Pancreas (tissue), 10 donors: ENCODE measurements at regions not wholly inside any gene's neighbourhood (a gene's known extent, or its start where the extent isn't known, plus 50 kb on each side); places are given as distances from the start of the nearest gene placed in this dataset.
"Not testable (repeated sequence)": the region's sequence is repeated elsewhere in the genome, so short reads cannot be mapped to it uniquely, and the experiment has no call there.

Source experiments
- ATAC-seq, 4 donors: fragments of 200-7000 bp; cut with Tn5 transposase; one replicate each; pipeline versions ENCODE4 v1.8.0 to v1.9.1; 2020; ENCODE audit warnings: mild to moderate bottlenecking in 4 of 4, moderate library complexity in 4 of 4
- DNase-seq, 6 donors: peaks; one replicate each; pipeline ENCODE4 v3.0.0-alpha.2; 2020
- FAIRE-seq: peaks from 2 replicates; lab custom pipeline; 2012; peaks lifted over from hg19 to GRCh38; lab: Jason Lieb, UNC
- H3K27ac ChIP-seq, 4 donors: fragments of 200-600 bp; sonication (generic); 1 replicate in 3 of 4; 2 replicates in 1 of 4; pipeline versions ENCODE4 v1.5.0 to v1.8.0; 2020
- H3K27me3 ChIP-seq, 4 donors: fragments of 200-600 bp; one replicate each; pipeline ENCODE4 v1.8.0; 2021
- H3K36me3 ChIP-seq, 3 donors: fragments of 200-600 bp; sonication (generic) in 1 of 3; one replicate each; pipeline versions ENCODE4 v1.5.0 to v1.8.0; 2020 to 2021
- H3K4me1 ChIP-seq, 3 donors: fragments of 200-600 bp; one replicate each; pipeline ENCODE4 v1.8.0; 2021
- H3K4me3 ChIP-seq, 4 donors: fragments of 200-600 bp; sonication (generic) in 2 of 4; one replicate each; pipeline versions ENCODE4 v1.5.0 to v1.8.0; 2020 to 2021
- H3K9me3 ChIP-seq, 4 donors: fragments of 200-600 bp; one replicate each; pipeline ENCODE4 v1.8.0; 2021
- CTCF ChIP-seq, 4 donors: fragments of 200-600 bp; sonication (generic) in 3 of 4; IDR thresholded peaks; one replicate each; pipeline versions ENCODE4 v1.5.0 to v1.8.0; 2021; ENCODE audit warnings: antibody characterized with exemption in 4 of 4
- WGBS, 2 donors: extraction: QIAGEN DNeasy Blood & Tissue Kit; methylation state at CpG; one replicate each; pipeline ENCODE4 v1.1.7; 2013; 5-methylcytosine and 5-hydroxymethylcytosine counted together
- intact Hi-C, 3 donors: fragments of 100-400 bp; cut with DNase I; formaldehyde crosslinking; loops; one replicate each; pipeline versions ENCODE4 v1.11.1 to v1.14.2; 2022
- donor health status: healthy with polysubstance abuse.
- donor health status: DM: no; HTN: no; CAD: no; lungs with moderate emphysema.
- donor health status: DM: no; HTN: no; CAD: no.
- donor health status: control.
- donor health status: control.
- donor health status: Bipolar disorder and iron deficiency.
- donor health status: DM: yes; HTN: yes; CAD: no.
- donor health status: DM: no; HTN: no; CAD: no.
- donor health status: DM: no; HTN: no; CAD: no.
- donor health status: DM: yes; HTN: yes; CAD: no.

DNA sequence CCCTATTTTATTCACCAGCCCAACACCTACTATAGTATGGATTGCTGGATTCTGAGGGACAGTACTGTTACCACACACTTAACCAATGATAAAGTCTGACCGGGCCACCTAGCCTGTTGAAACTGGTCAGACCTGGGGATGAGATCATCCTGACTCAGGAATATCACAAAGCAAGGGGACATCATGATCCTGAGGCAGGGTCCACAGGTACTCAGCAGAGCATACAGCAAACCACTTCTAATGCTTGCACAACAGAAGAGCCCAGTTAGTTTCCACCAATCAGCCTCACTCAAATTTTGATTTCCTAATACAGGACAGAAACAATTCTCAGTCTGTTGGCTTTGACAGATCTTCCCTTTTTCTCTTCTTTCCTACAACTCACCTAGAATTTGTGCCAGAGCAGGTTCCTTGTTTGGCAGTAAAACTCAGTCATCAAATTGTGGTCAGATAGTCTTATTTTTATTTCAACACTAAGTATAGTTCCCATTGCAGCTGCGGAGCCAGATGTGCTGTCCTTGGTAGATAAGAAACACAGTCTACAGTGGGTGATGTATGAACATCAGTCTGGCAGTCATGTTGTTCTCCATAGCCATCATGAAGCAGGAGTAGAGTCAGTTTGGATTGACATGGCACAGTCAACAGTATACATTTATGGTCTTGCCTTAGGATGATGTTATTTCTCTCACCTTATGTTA is 90.1 kb upstream of the PRR23C start:
- ATAC-seq (no peak), DNase-seq (no peak), FAIRE-seq (no peak)
- H3K27ac ChIP-seq = no peak overlapping the region
- no peaks in the 10 kb centered on the region for H3K9me3 ChIP-seq
- H3K27me3 ChIP-seq = no peaks in the 10 kb centered on the region
- H3K4me3 ChIP-seq = no peak overlapping the region
- no peak for TF ChIP-seq CTCF (IDR thresholded peaks at IDR 0.05)
- no peaks in the 10 kb centered on the region for H3K36me3 ChIP-seq
- no peaks in the 10 kb centered on the region for H3K4me1 ChIP-seq
- WGBS, 2 donors = 79 to 88% methylated on average over 2 of the region's 2 CpGs
- intact Hi-C loops = no loop called here

DNA sequence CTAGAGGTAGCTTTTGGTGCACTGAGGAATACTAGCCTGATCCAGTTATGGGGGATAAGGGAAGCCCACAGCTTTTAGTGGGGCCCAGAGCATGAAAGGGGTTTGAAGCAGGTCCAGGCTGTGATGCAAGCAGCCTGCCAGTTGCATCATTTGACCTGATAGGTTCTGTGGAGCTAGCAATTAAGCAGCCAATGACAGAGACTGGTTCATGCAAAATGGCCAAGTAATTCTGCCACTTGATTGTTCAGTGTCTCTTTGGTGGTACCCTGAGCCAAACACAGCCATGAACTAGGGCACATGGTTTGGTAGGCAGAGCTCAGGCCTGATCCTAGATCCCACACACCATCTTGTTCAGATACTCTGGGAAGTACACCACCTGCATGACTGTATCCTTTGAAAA is 91.0 kb upstream of the PRR23C start:
- FAIRE-seq (no peak), DNase-seq (no peak), ATAC-seq (no peak)
- Histone ChIP-seq H3K27me3 (no peaks in the 10 kb centered on the region), H3K27ac (no peak overlapping the region), H3K36me3 (no peaks in the 10 kb centered on the region), H3K4me3 (no peak overlapping the region), H3K4me1 (no peaks in the 10 kb centered on the region), H3K9me3 (no peaks in the 10 kb centered on the region)
- intact Hi-C loops = no loop called here
- TF ChIP-seq CTCF (IDR thresholded peaks at IDR 0.05) = no peak

- no peak for ATAC-seq
- no peak overlapping the region for H3K27ac ChIP-seq
- H3K9me3 ChIP-seq = no peaks in the 10 kb centered on the region
- no peak for DNase-seq
- no peaks in the 10 kb centered on the region for H3K27me3 ChIP-seq
- no peak for FAIRE-seq
- 88 to 90% methylated on average over 7 of the region's 7 CpGs for WGBS, 2 donors
- TF ChIP-seq CTCF (IDR thresholded peaks at IDR 0.05) = no peak
- no peak overlapping the region for H3K4me3 ChIP-seq
- H3K4me1 ChIP-seq = no peaks in the 10 kb centered on the region
- H3K36me3 ChIP-seq = no peaks in the 10 kb centered on the region
- intact Hi-C loops = no loop called here
These were observed 91.9 kb upstream of the PRR23C start for GRCh38 chr3:139136469-139137202.

DNA sequence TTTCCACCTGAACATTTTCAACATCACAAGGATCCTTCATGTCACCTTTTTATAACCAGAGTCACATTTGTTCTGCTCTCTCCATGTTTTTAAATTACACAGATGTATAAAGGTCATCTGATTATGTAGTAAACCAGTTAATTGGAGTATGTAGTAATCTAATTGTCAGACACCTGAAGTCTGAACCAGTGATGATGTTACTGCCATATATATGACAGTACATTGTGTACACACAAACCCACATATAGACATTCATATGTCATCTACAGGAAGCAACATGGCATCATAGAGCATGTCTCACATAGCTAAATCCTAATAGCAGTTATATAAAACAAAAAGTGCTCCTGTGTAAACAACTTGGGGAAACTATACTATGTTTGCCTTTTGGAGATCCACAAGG is 95.9 kb upstream of the PRR23C start:
- TF ChIP-seq CTCF (IDR thresholded peaks at IDR 0.05) = no peak
- Histone ChIP-seq H3K27me3 (no peaks in the 10 kb centered on the region), H3K9me3 (no peaks in the 10 kb centered on the region), H3K27ac (no peak overlapping the region), H3K4me3 (no peak overlapping the region), H3K4me1 (no peaks in the 10 kb centered on the region), H3K36me3 (no peaks in the 10 kb centered on the region)
- FAIRE-seq = no peak
- intact Hi-C loops = no loop called here
- no peak for DNase-seq
- no peak for ATAC-seq

DNA sequence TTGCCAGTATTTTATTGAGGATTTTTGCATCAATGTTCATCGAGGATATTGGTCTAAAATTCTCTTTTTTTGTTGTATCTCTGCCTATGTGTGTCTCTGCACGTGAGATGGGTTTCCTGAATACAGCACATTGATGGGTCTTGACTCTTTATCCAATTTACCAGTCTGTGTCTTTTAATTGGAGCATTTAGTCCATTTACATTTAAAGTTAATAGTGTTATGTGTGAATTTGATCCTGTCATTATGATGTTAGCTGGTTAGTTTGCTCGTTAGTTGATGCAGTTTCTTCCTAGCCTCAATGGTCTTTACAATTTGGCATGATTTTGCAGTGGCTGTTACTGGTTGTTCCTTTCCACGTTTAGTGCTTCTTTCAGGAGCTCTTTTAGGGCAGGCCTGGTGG is 101.3 kb upstream of the PRR23C start:
- H3K36me3 ChIP-seq, DNase-seq, intact Hi-C loops, H3K27ac ChIP-seq, H3K9me3 ChIP-seq, H3K27me3 ChIP-seq, H3K4me3 ChIP-seq, ATAC-seq, H3K4me1 ChIP-seq, FAIRE-seq: not testable (repeated sequence)
- 74 to 79% methylated on average over 4 of the region's 4 CpGs for WGBS, 2 donors
